ENCODE measurements at regions not wholly inside any gene's neighbourhood (a gene's known extent, or its start where the extent isn't known, plus 50 kb on each side); places are given as distances from the start of the nearest gene placed in this dataset.

DNA sequence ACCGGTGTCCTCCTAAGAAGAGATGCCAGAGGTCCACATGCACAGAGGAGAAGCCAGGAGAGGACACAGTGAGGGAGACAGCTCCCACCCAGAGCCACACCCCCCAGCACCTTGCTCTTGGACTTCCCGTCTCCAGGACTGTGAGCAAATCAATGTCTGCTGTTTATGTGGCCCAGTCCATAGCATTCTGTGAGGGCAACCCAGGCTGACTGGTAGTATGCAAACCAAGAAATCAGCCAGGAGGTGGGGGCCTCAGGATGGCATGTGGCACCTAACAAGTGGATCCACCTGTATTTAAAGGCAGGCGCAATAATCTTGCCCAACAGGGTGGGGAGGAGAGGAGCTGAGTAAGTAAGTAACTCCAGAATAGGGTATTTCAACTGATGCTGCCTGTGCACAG lies 136.4 kb downstream of the BRD1 start:
- DNase-seq (ENCODE audit: low read depth, low spot score) = no peak
- Mint-ChIP-seq H3K36me3 (ENCODE audit: low read depth) (peaks cover 5% of the 10 kb centered on the region), H3K9me3 (peaks cover 9% of the 10 kb centered on the region), H3K27ac (ENCODE audit: unreplicated experiment) (no peak overlapping the region), H3K4me3 (no peak overlapping the region), H3K4me1 (no peaks in the 10 kb centered on the region), H3K27me3 (ENCODE audit: low read depth) (no peaks in the 10 kb centered on the region)
- no peak for TF ChIP-seq CTCF (conservative IDR thresholded peaks at IDR 0.05)

- Mint-ChIP-seq H3K9me3 (peaks cover 9% of the 10 kb centered on the region), H3K27me3 (ENCODE audit: low read depth) (no peaks in the 10 kb centered on the region), H3K27ac (ENCODE audit: unreplicated experiment) (no peak overlapping the region), H3K4me3 (no peak overlapping the region), H3K36me3 (ENCODE audit: low read depth) (peaks cover 5% of the 10 kb centered on the region), H3K4me1 (no peaks in the 10 kb centered on the region)
- TF ChIP-seq CTCF (conservative IDR thresholded peaks at IDR 0.05) = no peak
- no peak for DNase-seq (ENCODE audit: low read depth, low spot score)
Observed at GRCh38 chr22:49690454-49690853, 137.2 kb downstream of the BRD1 start.

GRCh38 chr22:49689858-49690257 lies 137.8 kb downstream of the BRD1 start:
- TF ChIP-seq CTCF (conservative IDR thresholded peaks at IDR 0.05) = no peak
- Mint-ChIP-seq H3K4me1 (no peaks in the 10 kb centered on the region), H3K36me3 (ENCODE audit: low read depth) (peaks cover 5% of the 10 kb centered on the region), H3K27me3 (ENCODE audit: low read depth) (peaks cover 4% of the 10 kb centered on the region), H3K27ac (ENCODE audit: unreplicated experiment) (no peak overlapping the region), H3K9me3 (peaks cover 9% of the 10 kb centered on the region), H3K4me3 (no peak overlapping the region)
- DNase-seq (ENCODE audit: low read depth, low spot score) = no peak

GRCh38 chr22:49689255-49689770 lies 138.4 kb downstream of the BRD1 start:
- peaks cover 9% of the 10 kb centered on the region for H3K27me3 Mint-ChIP-seq (ENCODE audit: low read depth)
- peaks cover 9% of the 10 kb centered on the region for H3K9me3 Mint-ChIP-seq
- no peak overlapping the region for H3K4me3 Mint-ChIP-seq
- H3K36me3 Mint-ChIP-seq (ENCODE audit: low read depth) = peaks cover 5% of the 10 kb centered on the region
- DNase-seq (ENCODE audit: low read depth, low spot score) = no peak
- H3K4me1 Mint-ChIP-seq = no peaks in the 10 kb centered on the region
- no peak for TF ChIP-seq CTCF (conservative IDR thresholded peaks at IDR 0.05)
- peak overlapping the region; percentile 85 for H3K27ac Mint-ChIP-seq (ENCODE audit: unreplicated experiment)

- H3K36me3 Mint-ChIP-seq (ENCODE audit: low read depth) = peaks cover 5% of the 10 kb centered on the region
- no peak for DNase-seq (ENCODE audit: low read depth, low spot score)
- no peaks in the 10 kb centered on the region for H3K4me1 Mint-ChIP-seq
- peaks cover 13% of the 10 kb centered on the region for H3K27me3 Mint-ChIP-seq (ENCODE audit: low read depth)
- H3K4me3 Mint-ChIP-seq = no peak overlapping the region
- no peak for TF ChIP-seq CTCF (conservative IDR thresholded peaks at IDR 0.05)
- H3K9me3 Mint-ChIP-seq = peaks cover 9% of the 10 kb centered on the region
- H3K27ac Mint-ChIP-seq (ENCODE audit: unreplicated experiment) = peak overlapping the region; percentile 85
Observed at GRCh38 chr22:49688516-49689254, 139.0 kb downstream of the BRD1 start.

All from neural crest cell (in vitro differentiated cells).